ENCODE measurements at regions not wholly inside any gene's neighbourhood (a gene's known extent, or its start where the extent isn't known, plus 50 kb on each side); places are given as distances from the start of the nearest gene placed in this dataset.
"Not testable (repeated sequence)": the region's sequence is repeated elsewhere in the genome, so short reads cannot be mapped to it uniquely, and the experiment has no call there.

DNA sequence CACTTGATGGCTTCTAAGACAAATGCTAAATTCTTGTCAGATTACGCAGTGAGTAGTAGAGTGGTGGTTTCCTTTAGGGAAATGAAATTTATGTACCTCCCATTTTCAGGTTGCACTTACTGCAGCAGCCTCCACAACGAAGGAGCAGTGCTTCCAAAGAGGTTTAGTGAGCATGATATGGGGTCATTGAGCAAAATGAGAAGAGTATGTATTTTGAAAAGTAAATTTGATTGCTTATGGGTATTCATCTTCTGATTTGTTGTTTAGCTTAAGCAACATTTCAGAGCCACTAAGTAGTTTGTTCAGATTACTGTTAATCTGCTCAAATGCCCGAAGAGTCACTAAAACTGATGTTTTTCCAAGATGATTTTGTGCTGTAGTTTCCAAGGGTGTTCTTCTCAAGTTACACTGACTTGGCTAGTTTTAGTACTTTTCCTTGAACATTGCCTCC lies 493.6 kb downstream of the PCNX1 start:
- DNase-seq: peak; percentile 20 to 65 (median 44)

DNA sequence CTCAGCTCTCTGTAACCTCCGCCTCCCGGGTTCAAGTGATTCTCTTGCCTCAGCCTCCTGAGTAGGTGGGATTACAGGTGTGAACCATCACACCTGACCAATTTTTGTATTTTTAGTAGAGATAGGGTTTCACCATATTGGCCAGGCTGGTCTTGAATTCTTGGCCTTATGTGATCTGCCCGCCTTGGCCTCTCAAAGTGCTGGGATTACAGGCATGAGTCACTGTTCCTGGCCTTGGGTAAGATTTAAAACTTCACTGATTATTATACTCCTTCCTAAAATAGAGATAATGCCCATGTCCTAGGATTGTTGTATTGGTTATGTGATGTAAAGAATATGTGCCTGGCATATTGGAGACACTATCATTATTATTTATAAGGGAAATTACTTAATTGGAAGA lies 495.2 kb downstream of the PCNX1 start:
- DNase-seq: peak in 2 of 3 donors; percentile 13 to 37

DNA sequence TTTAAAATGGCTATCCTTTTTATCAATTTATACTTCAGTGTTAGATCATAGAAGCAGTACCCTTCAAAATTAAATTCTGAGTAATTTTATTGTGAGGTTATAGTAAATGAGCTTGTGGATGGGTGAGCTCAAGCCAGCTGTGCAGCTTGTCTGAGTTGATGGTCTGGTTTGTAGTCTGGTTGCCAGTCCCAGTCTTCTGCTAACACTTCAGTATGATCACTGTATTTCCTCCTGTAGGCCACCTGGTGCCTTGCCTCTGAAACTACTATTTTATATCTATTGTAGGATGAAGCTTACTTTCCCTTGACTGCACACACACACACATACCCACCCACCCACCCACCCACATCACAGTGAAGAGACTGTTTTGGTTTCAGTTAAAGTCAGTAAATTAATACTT lies 496.4 kb downstream of the PCNX1 start:
- peak; percentile 35 to 58 (median 37) for DNase-seq

DNA sequence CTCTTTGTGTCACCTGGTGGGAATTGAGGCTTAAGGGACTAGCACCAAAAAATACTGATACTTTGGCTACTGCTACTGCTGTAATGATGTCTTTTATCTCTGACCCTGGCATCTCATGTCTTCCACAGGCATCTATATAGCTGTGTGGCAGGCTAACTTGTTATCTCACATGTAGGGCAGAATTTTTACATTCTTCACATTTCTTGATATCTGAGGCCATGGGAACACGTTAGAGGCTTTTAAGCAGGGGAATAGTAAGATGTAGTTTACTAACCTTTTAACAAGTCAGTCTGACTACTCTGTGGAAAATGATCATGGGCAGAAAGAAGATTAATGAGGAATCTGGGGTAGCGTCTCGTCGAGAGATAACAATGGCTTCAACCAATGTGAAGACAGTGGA lies 498.4 kb downstream of the PCNX1 start:
- DNase-seq: no peak

DNA sequence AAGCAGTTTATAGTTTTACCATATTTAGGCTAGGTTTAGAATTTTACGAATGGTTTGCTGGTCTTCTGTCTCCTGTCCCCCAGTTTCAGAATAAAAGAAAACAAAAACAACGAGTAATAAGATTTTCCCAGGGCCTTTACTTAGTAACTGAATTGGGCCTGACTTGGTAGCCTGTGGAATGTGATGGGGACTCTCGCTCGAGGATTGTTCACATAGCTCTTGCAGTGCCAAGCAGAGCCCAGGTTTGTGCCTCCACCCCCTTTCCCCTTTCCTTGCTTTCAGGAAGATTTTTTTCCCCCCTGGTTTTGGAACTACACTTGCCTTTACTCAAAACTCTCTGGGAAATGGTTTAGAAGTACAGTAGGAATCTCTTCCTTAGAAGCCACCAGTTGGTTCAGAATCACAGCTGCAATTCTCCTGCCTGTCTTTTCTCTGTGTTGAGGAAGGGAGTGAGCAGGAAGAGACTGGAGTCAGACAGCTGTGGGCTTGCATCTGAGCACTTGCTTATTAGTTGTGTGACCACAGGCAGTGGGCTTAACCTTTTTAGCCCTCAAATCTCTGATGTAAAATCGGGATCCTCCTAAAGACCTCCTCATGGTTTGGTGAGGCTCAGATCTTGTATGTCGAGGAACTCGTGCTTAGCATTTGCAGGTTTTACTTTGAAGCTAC lies 501.2 kb downstream of the PCNX1 start:
- no peak for DNase-seq

DNA sequence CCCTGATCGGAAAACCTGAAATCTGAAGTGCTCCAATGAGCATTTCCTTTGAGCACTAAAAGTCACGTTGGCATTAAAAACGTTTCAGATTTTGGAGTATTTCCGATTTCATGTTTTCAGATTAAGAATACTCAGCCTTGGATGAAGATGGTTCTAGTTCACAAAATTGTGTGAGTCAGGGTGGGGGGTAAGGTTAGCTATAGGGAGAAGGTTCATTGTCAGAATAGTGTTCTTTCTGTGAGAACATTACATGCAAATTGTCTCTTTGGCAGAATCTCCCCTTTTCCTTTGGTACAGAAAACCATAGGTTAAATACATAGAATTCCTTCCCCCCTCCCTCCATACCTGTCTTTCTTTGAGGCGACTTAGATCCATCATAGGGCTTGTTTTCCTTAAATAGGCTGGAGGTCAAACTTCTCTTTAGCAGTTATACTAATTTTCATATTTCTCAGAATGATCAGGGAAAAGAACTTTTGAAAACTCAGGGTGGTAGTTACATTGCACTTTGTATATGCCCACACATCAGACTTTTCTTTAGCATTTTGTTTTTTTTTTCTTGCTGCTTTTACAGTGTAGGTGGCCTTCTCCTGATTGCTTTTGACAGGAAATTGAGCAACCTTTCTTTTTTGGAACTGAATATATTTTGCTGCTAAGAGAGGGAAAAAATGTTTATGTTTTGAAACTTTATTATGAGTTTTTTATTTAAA lies 503.5 kb downstream of the PCNX1 start:
- DNase-seq: no peak

DNA sequence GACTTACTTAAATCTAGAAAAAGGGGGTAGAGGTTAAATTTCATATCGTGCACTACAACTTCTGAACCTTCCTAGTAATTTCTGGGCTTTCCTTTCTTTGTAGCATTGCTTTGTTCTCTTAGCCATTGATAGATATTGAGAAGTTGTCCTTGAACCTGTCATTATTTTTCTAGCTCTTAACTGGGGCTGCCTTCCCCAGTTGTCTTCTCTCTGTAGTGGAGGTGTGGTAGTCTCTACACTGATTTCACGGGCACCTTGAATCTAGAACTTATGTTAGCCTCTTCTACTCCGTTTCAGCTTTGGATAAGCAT lies 504.0 kb downstream of the PCNX1 start:
- no peak for DNase-seq

DNA sequence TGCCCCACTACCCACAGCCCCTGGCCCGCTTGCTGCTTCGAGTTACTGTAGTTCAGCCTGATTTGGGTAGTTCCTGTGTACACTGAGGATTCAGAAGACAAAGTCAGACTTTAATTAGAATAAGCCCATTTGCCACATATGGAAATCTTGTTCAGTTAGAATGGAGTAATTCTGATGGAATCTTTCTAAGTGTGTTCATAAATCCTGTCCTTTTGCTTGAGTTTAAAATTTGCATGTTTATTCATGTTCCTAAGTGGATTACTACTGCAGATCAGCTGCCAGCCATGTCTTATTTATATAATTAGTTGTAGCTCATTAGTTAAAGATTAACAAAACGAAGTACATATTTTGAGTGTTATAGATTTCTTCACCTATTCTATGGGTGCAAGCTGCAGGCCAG lies 504.5 kb downstream of the PCNX1 start:
- DNase-seq: no peak

DNA sequence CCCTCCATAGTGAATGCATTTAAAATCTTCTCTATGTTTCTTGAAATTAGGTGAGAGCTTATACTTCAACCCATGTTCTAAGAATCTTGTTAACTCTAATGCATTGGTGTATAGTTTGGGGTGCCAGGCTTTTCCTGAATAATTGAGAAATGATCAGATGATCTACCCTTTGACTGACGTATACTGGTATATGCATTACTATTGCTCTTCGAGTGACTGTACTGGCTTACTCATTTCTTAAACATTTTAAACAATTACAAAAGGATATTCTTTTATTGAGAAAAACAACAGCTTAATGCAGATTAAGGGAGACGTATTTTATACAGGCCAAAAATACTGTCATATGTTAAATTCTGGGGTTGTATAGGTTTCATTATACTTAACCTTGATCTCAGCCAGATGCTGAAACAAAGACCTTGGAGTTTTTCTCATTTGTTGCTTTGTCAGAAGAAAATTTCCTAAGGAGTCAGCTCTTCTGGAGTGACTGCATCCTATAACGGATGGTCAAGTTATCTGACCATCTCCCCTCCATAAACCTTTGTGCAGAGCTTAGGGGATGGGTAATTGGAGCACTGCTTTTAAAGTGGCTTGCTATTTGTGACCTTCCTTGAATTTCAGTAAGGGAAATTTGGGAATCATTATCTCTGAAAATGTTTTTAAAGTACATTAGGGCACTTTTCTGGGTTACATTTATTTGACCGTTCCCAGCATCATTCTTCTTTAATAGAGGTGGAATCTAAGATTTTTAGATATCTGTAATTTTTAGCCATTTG lies 507.6 kb downstream of the PCNX1 start:
- DNase-seq: no peak

DNA sequence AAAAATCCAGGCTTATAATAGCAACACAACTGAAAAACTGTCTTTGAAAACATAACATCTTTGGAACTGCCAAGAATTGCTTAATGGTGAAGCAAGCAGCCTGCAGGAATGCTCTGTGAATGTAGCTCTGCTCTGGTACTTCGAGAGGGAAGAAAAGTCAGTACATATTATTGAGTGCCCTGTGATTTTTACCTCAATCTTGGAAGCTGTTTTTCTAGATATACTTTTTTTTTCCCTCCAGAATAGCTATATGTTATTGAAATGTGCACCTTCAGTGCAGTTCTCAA lies 508.1 kb downstream of the PCNX1 start:
- no peak for DNase-seq

DNA sequence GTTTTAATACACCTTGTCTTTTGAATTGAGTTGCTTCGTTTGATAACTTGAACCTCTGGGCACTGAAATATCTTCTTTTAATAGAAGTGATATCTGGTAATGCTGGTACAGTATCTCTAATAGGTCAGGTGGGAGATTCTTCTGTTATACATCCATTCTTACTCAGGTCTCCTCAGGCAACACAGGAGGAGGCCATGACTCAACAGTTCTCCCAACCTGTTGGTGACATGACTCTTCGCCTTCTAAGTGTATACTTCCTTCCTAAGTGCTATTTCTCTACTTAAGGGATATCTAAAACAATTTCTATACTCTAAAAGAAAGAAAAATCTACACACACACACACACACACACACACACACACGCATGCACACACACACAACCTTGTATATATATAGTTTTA lies 509.1 kb downstream of the PCNX1 start:
- no peak for DNase-seq

DNA sequence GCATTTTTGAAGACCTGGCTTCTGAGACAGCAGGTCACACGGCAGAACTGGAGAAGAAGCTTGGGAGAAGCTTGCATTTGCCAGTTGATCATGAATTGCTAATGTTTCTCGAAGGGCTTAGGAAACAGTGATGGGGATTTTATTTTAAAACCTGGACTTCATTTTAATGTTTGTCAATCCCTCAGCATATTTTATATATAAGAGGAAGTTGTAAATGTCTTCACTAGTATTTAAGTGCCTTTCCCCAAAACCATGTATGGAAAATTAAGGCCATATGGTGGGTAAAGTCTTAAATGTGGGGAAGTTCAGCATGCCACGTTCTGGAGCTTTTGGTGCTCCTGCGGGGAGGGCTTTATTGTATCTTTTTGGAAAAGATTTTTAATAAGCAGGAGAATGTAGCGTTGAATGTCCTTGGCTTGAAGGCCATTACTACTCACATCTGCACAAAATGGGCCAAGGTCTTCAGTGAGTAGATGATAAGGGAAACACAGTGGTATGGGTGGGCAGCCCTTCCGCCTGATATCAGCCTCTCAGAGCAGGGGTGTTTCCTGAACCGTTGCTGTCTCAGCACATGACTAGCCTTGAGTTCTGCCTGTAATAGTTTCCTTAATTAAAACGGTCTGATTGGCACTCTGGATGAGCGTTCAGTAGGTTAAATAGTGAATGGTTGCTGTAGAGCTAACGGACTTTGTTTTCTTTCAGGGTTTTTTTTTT lies 511.4 kb downstream of the PCNX1 start:
- peak in 2 of 3 donors; percentile 21 to 50 for DNase-seq

DNA sequence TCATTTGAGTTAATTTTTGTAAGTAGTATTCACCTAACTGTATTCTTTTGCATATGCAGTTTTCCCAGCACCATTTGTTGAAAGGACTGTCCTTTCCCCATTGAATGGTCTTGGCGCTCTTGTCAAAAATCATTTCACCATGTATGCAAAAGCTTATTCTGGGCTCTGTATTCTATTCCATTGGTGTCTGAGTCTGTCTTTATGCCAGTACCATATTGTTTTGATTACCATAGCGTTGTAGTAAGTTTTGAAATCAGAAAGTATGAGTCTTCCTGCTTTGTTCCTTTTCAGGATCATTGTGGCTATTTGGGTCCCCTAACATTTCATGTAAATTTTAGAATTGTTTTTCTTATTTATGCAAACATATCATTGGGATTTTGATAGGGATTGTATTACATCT lies 508.7 kb upstream of the RGS6 start:
- no peak for DNase-seq

DNA sequence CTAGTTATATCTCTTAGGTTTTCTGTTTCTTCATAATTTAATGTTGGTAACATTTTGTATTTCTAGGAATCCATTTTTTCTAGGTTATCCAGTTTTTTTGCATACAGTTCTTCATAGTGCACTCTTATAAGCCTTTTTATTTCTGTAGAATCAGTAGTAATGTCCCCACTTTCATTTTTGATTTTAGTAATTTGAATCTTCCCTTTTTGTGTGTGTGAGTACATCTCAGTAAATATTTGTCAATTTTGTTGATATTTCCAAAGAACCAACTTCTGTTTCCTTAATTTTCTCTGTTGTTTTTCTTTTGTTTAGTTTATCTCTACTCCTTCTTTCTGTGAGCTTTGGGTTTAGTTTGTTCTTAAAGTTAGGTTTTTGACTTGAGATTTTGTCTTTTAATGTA lies 507.3 kb upstream of the RGS6 start:
- peak in 2 of 3 donors; percentile 45 to 59 for DNase-seq

DNA sequence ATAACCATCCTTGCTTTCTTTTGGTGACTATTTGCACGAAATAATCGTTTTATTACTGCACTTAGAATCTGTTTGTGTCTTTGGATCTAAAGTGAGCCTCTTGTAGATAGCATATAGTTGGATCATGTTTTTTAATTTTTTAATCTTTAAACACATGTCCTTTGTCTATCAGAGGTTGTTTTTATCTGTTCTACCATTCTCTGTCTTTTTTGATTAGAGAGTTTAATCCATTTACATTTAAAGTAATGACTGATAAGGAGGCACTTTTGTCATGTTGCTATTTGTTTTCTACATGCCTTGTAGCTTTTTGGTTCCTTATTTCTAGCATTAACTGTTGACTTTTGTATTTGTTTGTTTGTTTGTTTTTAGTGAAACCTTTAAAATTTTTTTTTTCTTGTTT lies 506.2 kb upstream of the RGS6 start:
- DNase-seq: no peak

DNA sequence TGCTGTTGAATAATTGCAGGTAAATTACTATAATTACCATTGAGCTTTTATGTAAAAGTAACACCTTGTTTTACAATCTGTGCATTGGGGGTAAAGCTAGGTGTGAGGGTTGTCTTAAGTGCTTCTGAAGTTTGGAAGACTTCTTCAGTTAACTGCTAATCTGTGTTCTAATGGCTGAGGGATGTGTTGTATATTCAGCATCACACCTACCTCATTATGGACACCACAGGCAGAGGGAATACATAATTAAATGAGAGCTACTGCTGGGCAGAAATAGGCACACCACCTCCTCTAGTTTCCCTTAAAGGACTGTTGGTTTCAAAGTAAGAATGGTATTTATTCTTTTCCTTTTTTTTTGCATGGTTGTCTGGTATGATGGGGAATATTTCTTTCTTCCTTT lies 502.3 kb upstream of the RGS6 start:
- DNase-seq: no peak

DNA sequence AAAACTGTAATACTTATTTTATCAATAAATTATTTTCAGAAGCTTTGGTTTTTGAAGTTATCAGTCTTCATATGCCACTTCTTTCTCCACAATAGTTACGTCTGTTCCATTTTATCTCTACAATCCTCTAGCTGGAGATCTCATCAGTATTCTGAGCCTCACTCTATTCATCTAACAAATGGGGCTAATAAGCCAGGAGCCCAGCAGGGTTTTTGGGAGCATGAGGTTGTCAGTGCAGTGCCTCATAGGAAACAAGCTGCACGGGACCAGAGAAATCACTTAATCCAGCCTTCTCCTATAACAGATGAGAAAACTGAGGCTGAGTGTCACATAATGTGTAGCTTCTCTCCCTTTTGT lies 501.9 kb upstream of the RGS6 start:
- no peak for DNase-seq

DNA sequence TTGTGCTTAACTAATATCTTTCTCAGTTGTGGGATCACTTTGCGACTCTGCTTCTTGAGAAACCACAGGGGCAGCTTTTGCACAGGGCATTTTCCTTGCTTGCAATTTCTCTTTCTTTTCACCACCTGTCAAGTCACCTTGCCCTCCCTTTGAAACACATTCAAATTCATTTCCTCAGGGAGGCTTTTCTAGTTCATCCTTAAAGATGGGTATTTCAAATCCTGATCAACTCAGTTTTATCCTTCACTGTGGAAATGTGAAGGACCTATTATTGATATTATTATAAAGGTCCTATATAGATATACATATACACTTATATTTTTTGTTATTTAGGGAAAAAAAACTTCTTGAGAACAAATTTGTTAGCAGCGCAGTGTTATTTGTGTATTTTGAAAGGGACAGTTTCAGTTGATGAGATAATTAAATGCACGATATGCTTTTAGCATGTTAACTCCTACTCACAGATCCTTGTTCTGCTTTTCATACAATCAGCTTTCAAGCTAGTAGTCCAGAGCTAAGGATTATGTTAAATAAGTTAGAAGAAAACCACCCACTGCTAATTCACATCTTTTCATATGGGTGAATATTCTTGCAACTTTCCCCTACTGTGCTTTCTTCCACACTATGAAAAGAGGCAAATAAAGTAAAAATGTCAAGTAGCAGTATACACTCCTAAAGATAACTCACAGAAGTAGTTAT lies 501.4 kb upstream of the RGS6 start:
- DNase-seq: peak; percentile 19 to 39 (median 31)

DNA sequence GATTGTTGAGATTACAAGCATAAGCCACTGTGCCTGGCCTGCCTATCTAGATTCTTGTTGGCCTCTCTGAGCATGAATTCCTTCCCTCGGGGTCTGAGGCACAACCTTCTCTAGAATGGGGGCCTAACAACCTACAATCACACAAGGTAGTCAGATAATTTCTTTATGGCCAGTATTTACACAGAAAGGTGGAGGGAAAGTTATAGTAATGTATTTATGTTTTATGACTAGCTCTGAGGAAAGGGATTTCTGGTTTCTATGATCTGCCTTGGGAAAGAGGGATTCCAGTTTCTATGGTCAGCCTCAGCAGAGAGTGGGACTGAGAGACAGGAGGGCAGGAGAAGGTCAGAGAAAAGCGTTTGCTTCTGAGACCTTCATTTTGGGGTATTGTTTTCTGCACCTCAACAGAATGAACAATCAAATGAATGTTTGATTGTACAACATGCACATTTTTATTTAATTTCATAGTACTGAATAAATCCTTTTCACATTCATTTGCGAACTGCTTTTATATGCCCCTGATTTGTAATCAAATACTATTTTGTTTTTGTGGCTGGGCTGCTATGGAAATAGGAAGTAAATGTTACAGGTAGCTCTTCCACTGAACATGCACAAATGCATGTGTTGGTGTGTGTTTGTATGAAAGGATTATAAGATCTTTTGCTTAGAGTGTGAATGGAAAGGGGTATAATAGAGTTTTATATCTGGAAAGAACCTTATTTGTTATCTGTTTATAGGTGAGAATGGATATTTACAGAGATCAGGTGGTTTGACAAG lies 499.7 kb upstream of the RGS6 start:
- DNase-seq: no peak

DNA sequence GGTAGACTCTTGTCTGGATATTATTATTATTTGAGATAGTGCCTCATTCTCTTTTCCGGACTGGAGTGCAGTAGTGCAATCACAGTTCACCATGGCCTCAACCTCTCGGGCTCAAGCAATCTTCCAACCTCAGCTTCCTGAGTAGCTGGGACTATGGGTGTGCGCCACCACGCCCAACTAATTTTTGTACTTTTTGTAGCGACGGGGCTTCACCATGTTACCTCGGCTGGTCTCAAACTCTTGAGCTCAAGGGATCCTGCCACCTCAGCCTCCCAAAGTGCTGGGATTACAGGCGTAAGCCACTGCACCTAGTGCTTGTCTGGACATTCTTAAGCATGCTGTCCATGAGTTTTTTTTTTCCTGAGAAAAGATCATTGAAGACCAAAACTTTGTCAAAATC lies 498.9 kb upstream of the RGS6 start:
- DNase-seq: no peak

DNA sequence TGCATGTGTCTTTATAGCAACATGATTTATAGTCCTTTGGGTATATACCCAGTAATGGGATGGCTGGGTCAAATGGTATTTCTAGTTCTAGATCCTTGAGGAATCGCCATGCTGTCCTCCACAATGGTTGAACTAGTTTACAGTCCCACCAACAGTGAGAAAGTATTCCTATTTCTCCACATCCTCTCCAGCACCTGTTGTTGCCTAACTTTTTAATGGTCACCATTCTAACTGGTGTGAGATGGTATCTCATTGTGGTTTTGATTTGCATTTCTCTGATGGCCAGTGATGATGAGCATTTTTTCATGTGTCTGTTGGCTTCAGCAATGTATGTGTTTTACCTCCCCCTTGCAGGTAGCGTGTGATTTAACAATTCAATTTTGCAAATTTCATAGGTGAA lies 496.6 kb upstream of the RGS6 start:
- not testable (repeated sequence) for DNase-seq

DNA sequence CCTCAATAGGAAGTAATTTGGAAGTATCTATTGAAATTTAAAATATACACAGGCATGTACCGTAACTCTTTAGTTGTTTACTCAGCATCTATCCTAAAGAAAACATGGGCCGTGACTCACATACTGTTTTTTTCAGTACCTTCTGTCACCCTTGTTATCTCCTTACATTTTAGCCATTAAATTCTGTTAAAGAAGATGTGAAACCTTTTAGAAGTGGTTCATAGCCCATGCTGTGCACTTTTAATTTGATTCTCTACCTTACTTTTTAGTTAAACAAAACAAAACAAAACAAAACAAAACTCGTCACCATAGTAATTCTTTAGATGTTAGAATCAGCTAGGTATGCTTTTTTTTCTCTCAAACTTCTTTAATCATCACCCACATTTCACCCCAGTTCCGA lies 494.4 kb upstream of the RGS6 start:
- DNase-seq: no peak

Data from suppressor macrophage treated with lipopolysaccharide for 1 hour (primary cell).